Activated T-cell treated with anti-CD3 and anti-CD28 coated beads, Interleukin-2, amount 50 U/mL, for 24 hours (primary cell): ENCODE measurements at regions not wholly inside any gene's neighbourhood (a gene's known extent, or its start where the extent isn't known, plus 50 kb on each side); places are given as distances from the start of the nearest gene placed in this dataset.

Experiments used
- DNase-seq: peaks from one replicate; pipeline ENCODE4 v3.0.0-alpha.2; 2020
- H3K27ac Mint-ChIP-seq: 2 replicates; pipeline ENCODE4 v1.8.0; 2020; ENCODE audit warnings: mild to moderate bottlenecking, mixed read lengths
- H3K27me3 Mint-ChIP-seq: 2 replicates; pipeline ENCODE4 v1.8.0; 2020; ENCODE audit warnings: mixed read lengths
- H3K36me3 Mint-ChIP-seq: 2 replicates; pipeline ENCODE4 v1.8.0; 2020; ENCODE audit warnings: low read depth, mixed read lengths
- H3K4me1 Mint-ChIP-seq: 2 replicates; pipeline ENCODE4 v1.8.0; 2020; ENCODE audit warnings: low read depth, mixed read lengths
- H3K4me3 Mint-ChIP-seq: 2 replicates; pipeline ENCODE4 v1.8.0; 2020; ENCODE audit warnings: mild to moderate bottlenecking, moderate library complexity, mixed read lengths
- H3K9me3 Mint-ChIP-seq: 2 replicates; pipeline ENCODE4 v1.8.0; 2020; ENCODE audit warnings: mixed read lengths

- H3K27me3 Mint-ChIP-seq = peaks cover 55% of the 10 kb centered on the region
- H3K9me3 Mint-ChIP-seq = no peaks in the 10 kb centered on the region
- H3K27ac Mint-ChIP-seq = no peak overlapping the region
- H3K4me3 Mint-ChIP-seq = no peak overlapping the region
- H3K36me3 Mint-ChIP-seq = no peaks in the 10 kb centered on the region
- no peak for DNase-seq
- no peaks in the 10 kb centered on the region for H3K4me1 Mint-ChIP-seq
Observed at GRCh38 chr11:34754171-34754823, 133.4 kb downstream of the EHF start.

- H3K36me3 Mint-ChIP-seq = no peaks in the 10 kb centered on the region
- no peaks in the 10 kb centered on the region for H3K9me3 Mint-ChIP-seq
- H3K27ac Mint-ChIP-seq = no peak overlapping the region
- no peak overlapping the region for H3K4me3 Mint-ChIP-seq
- H3K4me1 Mint-ChIP-seq = no peaks in the 10 kb centered on the region
- H3K27me3 Mint-ChIP-seq = peaks cover 34% of the 10 kb centered on the region
- no peak for DNase-seq
Observed at GRCh38 chr11:34750692-34751405, 130.0 kb downstream of the EHF start.

- no peaks in the 10 kb centered on the region for H3K36me3 Mint-ChIP-seq
- no peak overlapping the region for H3K27ac Mint-ChIP-seq
- DNase-seq = no peak
- no peaks in the 10 kb centered on the region for H3K9me3 Mint-ChIP-seq
- peaks cover 29% of the 10 kb centered on the region for H3K27me3 Mint-ChIP-seq
- H3K4me1 Mint-ChIP-seq = no peaks in the 10 kb centered on the region
- no peak overlapping the region for H3K4me3 Mint-ChIP-seq
Observed at GRCh38 chr11:34749666-34750659, 129.1 kb downstream of the EHF start.

- Mint-ChIP-seq H3K4me1 (no peaks in the 10 kb centered on the region), H3K27me3 (peaks cover 18% of the 10 kb centered on the region), H3K36me3 (no peaks in the 10 kb centered on the region), H3K4me3 (no peak overlapping the region), H3K9me3 (no peaks in the 10 kb centered on the region), H3K27ac (no peak overlapping the region)
- no peak for DNase-seq
Observed at GRCh38 chr11:34748036-34748435, 127.1 kb downstream of the EHF start.

GRCh38 chr11:34747251-34747650 is 126.4 kb downstream of the EHF start:
- Mint-ChIP-seq H3K36me3 (no peaks in the 10 kb centered on the region), H3K27ac (no peak overlapping the region), H3K4me3 (no peak overlapping the region), H3K27me3 (peaks cover 18% of the 10 kb centered on the region), H3K4me1 (no peaks in the 10 kb centered on the region), H3K9me3 (no peaks in the 10 kb centered on the region)
- DNase-seq = no peak

GRCh38 chr11:34745195-34745594 is 124.3 kb downstream of the EHF start:
- no peaks in the 10 kb centered on the region for H3K4me1 Mint-ChIP-seq
- no peak overlapping the region for H3K4me3 Mint-ChIP-seq
- H3K9me3 Mint-ChIP-seq = no peaks in the 10 kb centered on the region
- peaks cover 27% of the 10 kb centered on the region for H3K27me3 Mint-ChIP-seq
- H3K36me3 Mint-ChIP-seq = no peaks in the 10 kb centered on the region
- H3K27ac Mint-ChIP-seq = no peak overlapping the region
- DNase-seq = no peak

- Mint-ChIP-seq H3K9me3 (no peaks in the 10 kb centered on the region), H3K36me3 (no peaks in the 10 kb centered on the region), H3K4me3 (no peak overlapping the region), H3K27me3 (peaks cover 28% of the 10 kb centered on the region), H3K27ac (no peak overlapping the region), H3K4me1 (no peaks in the 10 kb centered on the region)
- DNase-seq = no peak
Observed at GRCh38 chr11:34744511-34744910, 123.6 kb downstream of the EHF start.

GRCh38 chr11:34738237-34738636 is 117.3 kb downstream of the EHF start:
- H3K4me1 Mint-ChIP-seq = no peaks in the 10 kb centered on the region
- H3K27ac Mint-ChIP-seq = no peak overlapping the region
- DNase-seq = no peak
- peaks cover 66% of the 10 kb centered on the region for H3K27me3 Mint-ChIP-seq
- no peaks in the 10 kb centered on the region for H3K9me3 Mint-ChIP-seq
- no peaks in the 10 kb centered on the region for H3K36me3 Mint-ChIP-seq
- no peak overlapping the region for H3K4me3 Mint-ChIP-seq

GRCh38 chr11:34732831-34733230 is 111.9 kb downstream of the EHF start:
- no peak overlapping the region for H3K4me3 Mint-ChIP-seq
- DNase-seq = no peak
- no peaks in the 10 kb centered on the region for H3K9me3 Mint-ChIP-seq
- no peak overlapping the region for H3K27ac Mint-ChIP-seq
- peaks cover 70% of the 10 kb centered on the region for H3K27me3 Mint-ChIP-seq
- no peaks in the 10 kb centered on the region for H3K4me1 Mint-ChIP-seq
- no peaks in the 10 kb centered on the region for H3K36me3 Mint-ChIP-seq

GRCh38 chr11:34731603-34732002 is 110.7 kb downstream of the EHF start:
- H3K9me3 Mint-ChIP-seq = no peaks in the 10 kb centered on the region
- H3K36me3 Mint-ChIP-seq = no peaks in the 10 kb centered on the region
- DNase-seq = no peak
- peaks cover 62% of the 10 kb centered on the region for H3K27me3 Mint-ChIP-seq
- H3K4me1 Mint-ChIP-seq = no peaks in the 10 kb centered on the region
- no peak overlapping the region for H3K27ac Mint-ChIP-seq
- H3K4me3 Mint-ChIP-seq = no peak overlapping the region

- no peaks in the 10 kb centered on the region for H3K4me1 Mint-ChIP-seq
- H3K27me3 Mint-ChIP-seq = peaks cover 55% of the 10 kb centered on the region
- H3K9me3 Mint-ChIP-seq = no peaks in the 10 kb centered on the region
- H3K27ac Mint-ChIP-seq = no peak overlapping the region
- H3K4me3 Mint-ChIP-seq = no peak overlapping the region
- H3K36me3 Mint-ChIP-seq = no peaks in the 10 kb centered on the region
- no peak for DNase-seq
Observed at GRCh38 chr11:34730544-34731295, 109.8 kb downstream of the EHF start.

- no peak for DNase-seq
- Mint-ChIP-seq H3K27ac (no peak overlapping the region), H3K36me3 (no peaks in the 10 kb centered on the region), H3K27me3 (peaks cover 45% of the 10 kb centered on the region), H3K9me3 (peaks cover 4% of the 10 kb centered on the region), H3K4me3 (no peak overlapping the region), H3K4me1 (no peaks in the 10 kb centered on the region)
Observed at GRCh38 chr11:34728609-34729008, 107.7 kb downstream of the EHF start.

- Mint-ChIP-seq H3K4me3 (no peak overlapping the region), H3K36me3 (no peaks in the 10 kb centered on the region), H3K27ac (no peak overlapping the region), H3K4me1 (no peaks in the 10 kb centered on the region), H3K27me3 (peaks cover 38% of the 10 kb centered on the region), H3K9me3 (peaks cover 6% of the 10 kb centered on the region)
- DNase-seq = no peak
Observed at GRCh38 chr11:34727228-34727737, 106.4 kb downstream of the EHF start.

- Mint-ChIP-seq H3K4me3 (no peak overlapping the region), H3K27me3 (peaks cover 20% of the 10 kb centered on the region), H3K9me3 (peaks cover 6% of the 10 kb centered on the region), H3K27ac (no peak overlapping the region), H3K4me1 (no peaks in the 10 kb centered on the region), H3K36me3 (no peaks in the 10 kb centered on the region)
- no peak for DNase-seq
Observed at GRCh38 chr11:34724973-34725372, 104.1 kb downstream of the EHF start.
